HCT116 (cell line): ENCODE measurements at regions not wholly inside any gene's neighbourhood (a gene's known extent, or its start where the extent isn't known, plus 50 kb on each side); places are given as distances from the start of the nearest gene placed in this dataset.
"Not testable (repeated sequence)": the region's sequence is repeated elsewhere in the genome, so short reads cannot be mapped to it uniquely, and the experiment has no call there.

Source experiments
- ATAC-seq: fragments of 200-7000 bp; cut with Tn5 transposase; 2 replicates; pipeline ENCODE4 v1.9.1; 2020; ENCODE audit warnings: mild to moderate bottlenecking, moderate library complexity
- BruUV-seq: library from RNA; stranded (reverse); fragments of 400-500 nt; replicated peaks from 2 replicates; lab custom pipeline; 2021; lab: Mats Ljungman, UMichigan
- CTCF ChIA-PET: fragments of 300-600 bp; sonication (Branson Sonifier 250); formaldehyde crosslinking; loops from one replicate; lab custom pipeline; 2021; ENCODE audit warnings: antibody characterized with exemption; lab: Charles Lee
- POLR2A ChIA-PET: fragments of 300-600, 350-600 bp; sonication (Branson Sonifier 250); formaldehyde crosslinking; loops from one replicate; lab custom pipeline; 2021; ENCODE audit warnings: antibody characterized with exemption; lab: Charles Lee
- RAD21 ChIA-PET, 2 experiments: fragments of 300-600 bp; sonication (Branson Sonifier 250); formaldehyde crosslinking; loops; one replicate each; lab custom pipeline; 2023; ENCODE audit warnings: low total read pairs in 2 of 2; ENCODE audit not compliant: uncharacterized antibody in 2 of 2, unreplicated experiment in 2 of 2, low non-redundant PET in 1 of 2; lab: Charles Lee
- DNase-seq: peaks from one replicate; pipeline ENCODE4 v3.0.0-alpha.2; 2010; ENCODE audit warnings: low read depth, low spot score
- H2AFZ ChIP-seq: fragments of 200-600 bp; shearing (Covaris generic), sonication (generic); 2 replicates; pipeline ENCODE4 v1.6.1; 2017; ENCODE audit warnings: low read depth, mixed run types, mixed read lengths, antibody characterized with exemption, low read length; ENCODE audit not compliant: poor library complexity, severe bottlenecking
- H3K27ac ChIP-seq: 2 replicates; pipeline ENCODE4 v1.5.1; 2012; ENCODE audit warnings: low read depth, low read length
- H3K27me3 ChIP-seq: fragments of 200-600 bp; sonication (generic); 2 replicates; pipeline ENCODE4 v1.6.1; 2016; ENCODE audit warnings: mixed run types, low read length, mixed read lengths; ENCODE audit not compliant: insufficient read depth
- H3K36me3 ChIP-seq, 2 experiments: fragments of 200-500 bp in 1 of 2; fragments of 200-600 bp in 1 of 2; sonication (Bioruptor generic) in 1 of 2; sonication (generic) in 1 of 2; 2 replicates each; pipeline versions ENCODE4 v1.5.1 to v1.6.1; 2014 to 2016; ENCODE audit warnings: low read length in 2 of 2, inconsistent platforms in 1 of 2, mixed read lengths in 1 of 2, mixed run types in 1 of 2; ENCODE audit not compliant: insufficient read depth in 2 of 2, control insufficient read depth in 1 of 2
- H3K4me1 ChIP-seq, 2 experiments: fragments of 200-600 bp in 1 of 2; sonication (generic) in 1 of 2; 2 replicates each; pipeline versions ENCODE4 v1.5.1 to v1.6.1; 2012 to 2017; ENCODE audit warnings: low read length in 2 of 2, inconsistent platforms in 1 of 2, mild to moderate bottlenecking in 1 of 2, mixed read lengths in 1 of 2, mixed run types in 1 of 2, moderate library complexity in 1 of 2; ENCODE audit not compliant: insufficient read depth in 2 of 2, control insufficient read depth in 1 of 2
- H3K4me2 ChIP-seq: fragments of 200-600 bp; sonication (generic); 2 replicates; pipeline ENCODE4 v1.6.1; 2017; ENCODE audit warnings: mixed run types, low read length, mixed read lengths
- H3K4me3 ChIP-seq, 2 experiments: fragments of 200-600 bp in 1 of 2; sonication (generic) in 1 of 2; replicated peaks in 1 of 2; 2 replicates each; pipeline ENCODE4 v1.5.1; 2011 to 2016; ENCODE audit warnings: low read length in 2 of 2, control low read depth in 1 of 2, low read depth in 1 of 2, mild to moderate bottlenecking in 1 of 2, mixed read lengths in 1 of 2, mixed run types in 1 of 2
- H3K79me2 ChIP-seq: fragments of 200-600 bp; sonication (generic); 2 replicates; pipeline ENCODE4 v1.6.1; 2017; ENCODE audit warnings: mild to moderate bottlenecking, mixed run types, low read length, moderate library complexity, mixed read lengths; ENCODE audit not compliant: insufficient read depth
- H3K9ac ChIP-seq: fragments of 200-600 bp; sonication (generic); 2 replicates; pipeline ENCODE4 v1.6.1; 2016; ENCODE audit warnings: low read length, mixed read lengths
- H3K9me2 ChIP-seq: fragments of 200-600 bp; sonication (generic), shearing (Covaris generic); 2 replicates; pipeline ENCODE4 v1.6.1; 2017; ENCODE audit warnings: mixed run types, mild to moderate bottlenecking, moderate library complexity; ENCODE audit not compliant: insufficient read depth
- H3K9me3 ChIP-seq, 2 experiments: fragments of 200-500 bp in 1 of 2; fragments of 200-600 bp in 1 of 2; sonication (Bioruptor generic) in 1 of 2; sonication (generic) in 1 of 2; 2 replicates each; pipeline ENCODE4 v1.6.1; 2014 to 2017; ENCODE audit warnings: low read length in 2 of 2, mixed read lengths in 2 of 2, inconsistent platforms in 1 of 2, low read depth in 1 of 2, mild to moderate bottlenecking in 1 of 2, mixed run types in 1 of 2, moderate library complexity in 1 of 2; ENCODE audit not compliant: control insufficient read depth in 1 of 2, insufficient read depth in 1 of 2
- H4K20me1 ChIP-seq: fragments of 200-600 bp; sonication (generic), shearing (Covaris generic); 2 replicates; pipeline ENCODE4 v1.6.1; 2017; ENCODE audit warnings: mixed run types, mild to moderate bottlenecking, moderate library complexity; ENCODE audit not compliant: insufficient read depth
- ATF3 ChIP-seq: IDR thresholded peaks from 2 replicates; pipeline ENCODE4 v1.6.1; 2012
- CEBPB ChIP-seq: IDR thresholded peaks from 2 replicates; pipeline ENCODE4 v1.6.1; 2012; ENCODE audit warnings: low read depth
- EGR1 ChIP-seq: IDR thresholded peaks from 2 replicates; pipeline ENCODE4 v1.6.1; 2012; ENCODE audit warnings: low read depth
- intact Hi-C: fragments of 100-400 bp; cut with micrococcal nuclease; formaldehyde crosslinking; loops from 2 replicates; pipeline ENCODE4 v1.10.0; 2022

- Histone ChIP-seq H3K4me3 (no peak overlapping the region), H2AFZ (no peak overlapping the region), H3K9me2 (no peaks in the 10 kb centered on the region), H4K20me1 (no peaks in the 10 kb centered on the region), H3K4me1 (no peaks in the 10 kb centered on the region), H3K27ac (no peak overlapping the region), H3K27me3 (no peaks in the 10 kb centered on the region), H3K9me3 (no peaks in the 10 kb centered on the region), H3K36me3 (no peaks in the 10 kb centered on the region; a peak in 1 of 4 replicates), H3K4me2 (no peak overlapping the region), H3K9ac (no peak overlapping the region), H3K79me2 (no peaks in the 10 kb centered on the region)
- ChIA-PET CTCF (no interaction called here), RAD21 (no interaction called here), POLR2A (no interaction called here)
- intact Hi-C loops, result no loop called here
- no peak for ATAC-seq
- BruUV-seq, result no TSS peak
- TF ChIP-seq ATF3 (no peak), CEBPB (no peak), EGR1 (no peak)
- DNase-seq, result no peak
Observed at GRCh38 chr14:37819155-37820015, 224.0 kb downstream of the TTC6 start.

DNA sequence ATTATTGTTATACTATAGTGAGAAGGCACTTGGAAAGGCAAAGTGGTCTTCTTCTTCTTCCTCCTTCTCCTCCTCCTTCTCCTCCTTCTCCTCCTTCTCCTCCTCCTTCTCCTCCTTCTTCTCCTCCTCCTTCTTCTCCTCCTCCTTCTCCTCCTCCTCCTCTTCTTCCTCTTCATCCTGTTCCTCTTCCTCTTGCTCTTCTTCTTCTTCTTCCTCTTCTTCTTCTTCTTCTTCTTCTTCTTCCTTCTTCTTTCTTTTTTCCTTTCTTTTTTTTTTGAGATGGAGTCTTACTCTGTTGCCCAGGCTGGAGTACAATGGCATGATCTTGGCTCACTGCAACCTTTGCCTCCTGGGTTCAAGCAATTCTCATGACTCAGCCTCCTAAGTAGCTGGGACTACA is 225.4 kb downstream of the TTC6 start:
- ATAC-seq, H3K9me2 ChIP-seq, H3K4me1 ChIP-seq, RAD21 ChIA-PET, intact Hi-C loops, H3K27me3 ChIP-seq, H3K36me3 ChIP-seq, H3K9me3 ChIP-seq, H4K20me1 ChIP-seq, BruUV-seq, POLR2A ChIA-PET, H3K4me3 ChIP-seq, H3K9ac ChIP-seq, H3K27ac ChIP-seq, H3K79me2 ChIP-seq, H3K4me2 ChIP-seq, H2AFZ ChIP-seq, CTCF ChIA-PET, DNase-seq: not testable (repeated sequence)
